NCI-H526 (cell line): ENCODE measurements at regions not wholly inside any gene's neighbourhood (a gene's known extent, or its start where the extent isn't known, plus 50 kb on each side); places are given as distances from the start of the nearest gene placed in this dataset.
"Not testable (repeated sequence)": the region's sequence is repeated elsewhere in the genome, so short reads cannot be mapped to it uniquely, and the experiment has no call there.

Experiments used
- DNase-seq, 2 experiments: peaks; one replicate each; lab custom pipeline; 2025; lab: John Stamatoyannopoulos, UW

- no peak for DNase-seq
These were observed 480.9 kb upstream of the FANCL start for GRCh38 chr2:58721912-58722591.

- no peak for DNase-seq
These were observed 479.9 kb upstream of the FANCL start for GRCh38 chr2:58720770-58721697.

- DNase-seq, result no peak
These were observed 479.1 kb upstream of the FANCL start for GRCh38 chr2:58720033-58720769.

GRCh38 chr2:58715344-58715743, 474.2 kb upstream of the FANCL start:
- DNase-seq, result no peak

- DNase-seq, result no peak
These were observed 473.1 kb upstream of the FANCL start for GRCh38 chr2:58714238-58714637.

- no peak for DNase-seq
These were observed 469.7 kb upstream of the FANCL start for GRCh38 chr2:58710795-58711279.

- DNase-seq, result no peak
These were observed 468.7 kb upstream of the FANCL start for GRCh38 chr2:58709687-58710354.

GRCh38 chr2:58709274-58709673, 468.1 kb upstream of the FANCL start:
- DNase-seq, result no peak

GRCh38 chr2:58708565-58708964, 467.4 kb upstream of the FANCL start:
- DNase-seq, result no peak

- no peak for DNase-seq
These were observed 461.3 kb upstream of the FANCL start for GRCh38 chr2:58702302-58702885.

- no peak for DNase-seq
These were observed 460.7 kb upstream of the FANCL start for GRCh38 chr2:58701688-58702301.

GRCh38 chr2:58700591-58700990, 459.5 kb upstream of the FANCL start:
- DNase-seq, result no peak

GRCh38 chr2:58699411-58699810, 458.3 kb upstream of the FANCL start:
- no peak for DNase-seq

GRCh38 chr2:58698620-58699019, 457.5 kb upstream of the FANCL start:
- DNase-seq, result no peak

GRCh38 chr2:58694114-58694513, 453.0 kb upstream of the FANCL start:
- not testable (repeated sequence) for DNase-seq

GRCh38 chr2:58691041-58691440, 449.9 kb upstream of the FANCL start:
- DNase-seq, result not testable (repeated sequence)

GRCh38 chr2:58688813-58689212, 447.7 kb upstream of the FANCL start:
- no peak for DNase-seq

GRCh38 chr2:58686776-58687175, 445.7 kb upstream of the FANCL start:
- no peak for DNase-seq

GRCh38 chr2:58680755-58681310, 439.7 kb upstream of the FANCL start:
- peak; percentile 5 to 44 for DNase-seq

GRCh38 chr2:58677748-58678147, 436.6 kb upstream of the FANCL start:
- DNase-seq, result no peak

GRCh38 chr2:58671675-58672074, 430.6 kb upstream of the FANCL start:
- no peak for DNase-seq
